IMR-90 (cell line): ENCODE measurements at regions not wholly inside any gene's neighbourhood (a gene's known extent, or its start where the extent isn't known, plus 50 kb on each side); places are given as distances from the start of the nearest gene placed in this dataset.

ENCODE experiments used
- ATAC-seq: fragments of 200-7000 bp; cut with Tn5 transposase; 2 replicates; pipeline ENCODE4 v1.9.1; 2020; ENCODE audit warnings: low read depth, mild to moderate bottlenecking, moderate library complexity
- BruUV-seq: library from RNA; stranded (reverse); fragments of 400-500 nt; replicated peaks from 2 replicates; lab custom pipeline; 2021; lab: Mats Ljungman, UMichigan
- CTCF ChIA-PET: fragments of 300-600 bp; formaldehyde crosslinking; extraction: SDS; loops from one replicate; lab custom pipeline; 2021; ENCODE audit warnings: antibody characterized with exemption; lab: Yijun Ruan, JAX
- POLR2A ChIA-PET: fragments of 300-600 bp; sonication (Branson Sonifier 250); formaldehyde crosslinking; loops from one replicate; lab custom pipeline; 2022; ENCODE audit warnings: antibody characterized with exemption; ENCODE audit not compliant: unreplicated experiment; lab: Charles Lee
- DNase-seq: peaks from one replicate; pipeline ENCODE4 v3.0.0; 2013
- H2AFZ ChIP-seq: replicated peaks from 2 replicates; pipeline ENCODE3; 2013; ENCODE audit warnings: low read length, mild to moderate bottlenecking; ENCODE audit not compliant: poor library complexity
- H2AK5ac ChIP-seq: 2 replicates; pipeline ENCODE4 v1.6.1; 2013; ENCODE audit warnings: low read depth, low read length, inconsistent platforms
- H2AK9ac ChIP-seq: replicated peaks from 2 replicates; pipeline ENCODE3; 2013; ENCODE audit warnings: mild to moderate bottlenecking, low read depth, low read length, moderate library complexity; ENCODE audit not compliant: poor library complexity
- H2BK120ac ChIP-seq: 2 replicates; pipeline ENCODE4 v1.6.1; 2013; ENCODE audit warnings: low read depth, low read length, inconsistent platforms
- H2BK15ac ChIP-seq: 3 replicates; pipeline ENCODE4 v1.6.1; 2013; ENCODE audit warnings: low read depth, low read length, inconsistent platforms
- H2BK20ac ChIP-seq: 2 replicates; pipeline ENCODE4 v1.6.1; 2013; ENCODE audit warnings: low read depth, mild to moderate bottlenecking, inconsistent platforms, low read length, moderate library complexity
- H2BK5ac ChIP-seq: 2 replicates; pipeline ENCODE4 v1.6.1; 2013; ENCODE audit warnings: mild to moderate bottlenecking, low read depth, low read length, inconsistent platforms; ENCODE audit not compliant: poor library complexity, severe bottlenecking
- H3K14ac ChIP-seq: replicated peaks from 2 replicates; pipeline ENCODE4 v1.6.1; 2013; ENCODE audit warnings: low read depth, low read length, inconsistent platforms
- H3K18ac ChIP-seq: 2 replicates; pipeline ENCODE4 v1.6.1; 2013; ENCODE audit warnings: low read depth, low read length, control low read depth
- H3K23ac ChIP-seq: 2 replicates; pipeline ENCODE4 v1.6.1; 2013; ENCODE audit warnings: low read depth, low read length, inconsistent platforms
- H3K27ac ChIP-seq: 2 replicates; pipeline ENCODE4 v1.5.1; 2013; ENCODE audit warnings: mild to moderate bottlenecking, control low read depth, low read length; ENCODE audit not compliant: insufficient read depth
- H3K27me3 ChIP-seq: 2 replicates; pipeline ENCODE4 v1.6.1; 2013; ENCODE audit warnings: low read length; ENCODE audit not compliant: control insufficient read depth, insufficient read depth
- H3K36me3 ChIP-seq: 2 replicates; pipeline ENCODE4 v1.6.1; 2013; ENCODE audit warnings: low read length, mixed read lengths; ENCODE audit not compliant: control insufficient read depth, insufficient read depth
- H3K4ac ChIP-seq: 2 replicates; pipeline ENCODE4 v1.6.1; 2013; ENCODE audit warnings: low read depth, low read length, inconsistent platforms
- H3K4me1 ChIP-seq: 2 replicates; pipeline ENCODE4 v1.6.1; 2013; ENCODE audit warnings: low read length, mixed read lengths; ENCODE audit not compliant: control insufficient read depth, insufficient read depth
- H3K4me2 ChIP-seq: 2 replicates; pipeline ENCODE4 v1.6.1; 2013; ENCODE audit warnings: low read depth, mild to moderate bottlenecking, control low read depth, low read length, moderate library complexity
- H3K4me3 ChIP-seq: 2 replicates; pipeline ENCODE4 v1.5.1; 2013; ENCODE audit warnings: low read depth, mild to moderate bottlenecking, control low read depth, low read length, moderate library complexity; ENCODE audit not compliant: insufficient read depth
- H3K56ac ChIP-seq: 2 replicates; pipeline ENCODE4 v1.6.1; 2013; ENCODE audit warnings: low read length, inconsistent platforms; ENCODE audit not compliant: insufficient read depth; ENCODE audit errors: extremely low read depth
- H3K79me1 ChIP-seq, 2 experiments: 2 replicates each; pipeline ENCODE4 v1.6.1; 2013; ENCODE audit warnings: low read length in 2 of 2, inconsistent platforms in 1 of 2, low read depth in 1 of 2
- H3K9ac ChIP-seq: 2 replicates; pipeline ENCODE4 v1.6.1; 2013; ENCODE audit warnings: low read depth, low read length, control low read depth
- H3K9me1 ChIP-seq: 2 replicates; pipeline ENCODE4 v1.6.1; 2013; ENCODE audit warnings: low read length, inconsistent platforms; ENCODE audit not compliant: insufficient read depth
- H3K9me3 ChIP-seq: 2 replicates; pipeline ENCODE4 v1.6.1; 2013; ENCODE audit warnings: low read length; ENCODE audit not compliant: control insufficient read depth, insufficient read depth
- H4K20me1 ChIP-seq: 2 replicates; pipeline ENCODE4 v1.6.1; 2013; ENCODE audit warnings: low read length, inconsistent platforms; ENCODE audit not compliant: insufficient read depth
- H4K5ac ChIP-seq: 2 replicates; pipeline ENCODE4 v1.6.1; 2013; ENCODE audit warnings: mild to moderate bottlenecking, low read depth, low read length, control low read depth
- H4K8ac ChIP-seq, 2 experiments: 2 replicates each; pipeline ENCODE4 v1.6.1; 2013; ENCODE audit warnings: low read depth in 2 of 2, low read length in 2 of 2, control low read depth in 1 of 2, inconsistent platforms in 1 of 2
- H4K91ac ChIP-seq: 2 replicates; pipeline ENCODE4 v1.6.1; 2013; ENCODE audit warnings: low read depth, low read length, inconsistent platforms; ENCODE audit not compliant: insufficient read depth
- BHLHE40 ChIP-seq: fragments of 150-350 bp; IDR thresholded peaks from 2 replicates; pipeline ENCODE4 v1.6.1; 2016; ENCODE audit warnings: mild to moderate bottlenecking, low read depth, low read length
- CEBPB ChIP-seq: IDR thresholded peaks from 2 replicates; pipeline ENCODE4 v1.6.1; 2012; ENCODE audit warnings: low read depth, low read length, improper control_type of control experiment
- CHD1 ChIP-seq: IDR thresholded peaks from 2 replicates; pipeline ENCODE4 v1.6.1; 2012; ENCODE audit warnings: low read depth, low read length, improper control_type of control experiment
- CTCF ChIP-seq: conservative IDR thresholded peaks from 2 replicates; pipeline ENCODE4 v1.5.1; 2012; ENCODE audit warnings: mild to moderate bottlenecking, low read depth, low read length, improper control_type of control experiment
- ELK1 ChIP-seq: fragments of 150-350 bp; IDR thresholded peaks from 2 replicates; pipeline ENCODE4 v1.6.1; 2016; ENCODE audit warnings: low read depth, mild to moderate bottlenecking, low read length, moderate library complexity, borderline replicate concordance
- FOS ChIP-seq: fragments of 150-350 bp; IDR thresholded peaks from 2 replicates; pipeline ENCODE4 v1.6.1; 2016; ENCODE audit warnings: low read depth, low read length
- MAFK ChIP-seq: IDR thresholded peaks from 2 replicates; pipeline ENCODE4 v1.6.1; 2012; ENCODE audit warnings: low read depth, low read length, improper control_type of control experiment
- MAZ ChIP-seq: IDR thresholded peaks from 2 replicates; pipeline ENCODE4 v1.6.1; 2012; ENCODE audit warnings: low read depth, mild to moderate bottlenecking, low read length, improper control_type of control experiment, moderate library complexity, borderline replicate concordance
- MXI1 ChIP-seq: IDR thresholded peaks from 2 replicates; pipeline ENCODE4 v1.6.1; 2012; ENCODE audit warnings: low read depth, mild to moderate bottlenecking, low read length, moderate library complexity, borderline replicate concordance
- NFE2L2 ChIP-seq: fragments of 150-350 bp; IDR thresholded peaks from 2 replicates; pipeline ENCODE4 v1.6.1; 2016; ENCODE audit warnings: low read depth, mild to moderate bottlenecking, low read length
- POLR2A ChIP-seq: IDR thresholded peaks from 2 replicates; pipeline ENCODE4 v1.6.1; 2012; ENCODE audit warnings: mild to moderate bottlenecking, low read depth, low read length
- RAD21 ChIP-seq: IDR thresholded peaks from 2 replicates; pipeline ENCODE4 v1.6.1; 2012; ENCODE audit warnings: low read length, improper control_type of control experiment
- RCOR1 ChIP-seq: IDR thresholded peaks from 2 replicates; pipeline ENCODE4 v1.6.1; 2012; ENCODE audit warnings: mild to moderate bottlenecking, low read length, improper control_type of control experiment; ENCODE audit not compliant: insufficient replicate concordance
- RFX5 ChIP-seq: IDR thresholded peaks from 2 replicates; pipeline ENCODE4 v1.8.0; 2012; ENCODE audit warnings: low read depth, mild to moderate bottlenecking, low read length, moderate library complexity
- SMC3 ChIP-seq: fragments of 150-350 bp; IDR thresholded peaks from 2 replicates; pipeline ENCODE4 v1.6.1; 2016; ENCODE audit warnings: low read depth, mild to moderate bottlenecking, antibody characterized with exemption, low read length, moderate library complexity
- WGBS, 2 experiments: methylation state at CpG; one replicate each; pipeline versions ENCODE4 v1.1.5 to v1.1.7; 2013; ENCODE audit warnings: missing lambda C conversion rate in 2 of 2; ENCODE audit not compliant: insufficient read length in 1 of 2; ENCODE audit errors: extremely low coverage in 2 of 2; 5-methylcytosine and 5-hydroxymethylcytosine counted together
- dilution Hi-C: fragments of 300-500 bp; cut with HindIII; formaldehyde crosslinking; loops from one replicate; pipeline ENCODE4 v1.14.3; 2018; ENCODE audit warnings: low sequenced_read_pairs; ENCODE audit not compliant: unreplicated experiment
- in situ Hi-C: fragments of 300-500 bp; cut with MboI; formaldehyde crosslinking; loops from 3 replicates; pipeline ENCODE4 v1.14.3; 2019; ENCODE audit warnings: low sequenced_read_pairs, inconsistent platforms, mixed read lengths
- intact Hi-C: fragments of 100-400 bp; cut with micrococcal nuclease; formaldehyde crosslinking; loops from 2 replicates; pipeline ENCODE4 v1.10.0; 2022
- TF ChIP-seq, protein P1 (sequence below): fragments of 150-350 bp; IDR thresholded peaks from 2 replicates; pipeline ENCODE4 v1.6.1; 2017; ENCODE audit warnings: mild to moderate bottlenecking, antibody characterized with exemption, low read length, low read depth

DNA sequence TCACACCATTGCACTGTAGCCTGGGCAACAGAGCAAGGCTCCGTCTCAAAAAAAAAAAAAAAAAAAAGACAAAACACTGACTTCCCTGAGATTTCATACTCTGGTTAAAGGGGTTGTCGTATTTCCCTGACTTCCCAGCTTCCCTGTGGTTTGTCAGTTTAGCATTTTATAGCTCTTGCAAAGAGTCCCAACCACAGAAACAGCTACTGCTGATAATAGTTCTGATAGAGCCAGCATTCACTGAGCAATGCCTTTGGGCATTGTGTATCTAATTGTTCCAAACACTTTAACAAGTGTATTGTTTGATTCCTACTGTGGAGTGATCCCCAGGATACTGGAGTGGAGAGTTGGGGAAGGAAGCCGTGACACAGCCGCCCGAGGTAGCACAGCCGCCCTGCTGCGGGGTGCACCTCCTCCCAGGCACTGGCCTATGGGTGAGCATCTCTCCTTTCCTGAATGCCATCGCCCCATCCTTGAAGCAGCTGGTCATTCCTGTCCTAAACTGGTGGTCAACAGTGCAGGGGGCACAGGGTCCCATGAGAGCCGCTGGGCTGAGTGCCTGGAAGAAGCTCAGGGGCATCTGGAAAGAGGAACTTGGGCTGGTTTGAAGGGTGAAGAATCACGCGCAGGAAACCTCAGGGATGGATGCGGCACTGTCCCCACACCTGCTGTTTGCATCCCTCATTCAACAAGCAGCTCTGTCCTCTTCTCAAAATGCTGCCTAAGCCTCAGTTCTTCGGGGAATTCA lies 81.0 kb upstream of the TMEM18 start:
- Histone ChIP-seq H3K23ac (no peak overlapping the region), H3K4me1 (no peaks in the 10 kb centered on the region), H3K9me3 (no peaks in the 10 kb centered on the region), H2AK9ac (no peak overlapping the region), H3K27me3 (no peaks in the 10 kb centered on the region), H3K27ac (no peak overlapping the region), H3K79me1 (no peaks in the 10 kb centered on the region), H2AK5ac (no peak overlapping the region), H2BK20ac (no peak overlapping the region), H2AFZ (no peak overlapping the region), H3K9ac (no peak overlapping the region), H4K91ac (no peak overlapping the region), H3K4me2 (no peak overlapping the region), H2BK15ac (no peak overlapping the region), H3K4ac (no peak overlapping the region), H3K4me3 (no peak overlapping the region), H3K9me1 (no peaks in the 10 kb centered on the region), H2BK120ac (no peak overlapping the region), H4K20me1 (no peaks in the 10 kb centered on the region), H2BK5ac (no peak overlapping the region), H4K5ac (no peak overlapping the region), H3K14ac (no peak overlapping the region), H3K56ac (no peak overlapping the region), H3K36me3 (no peaks in the 10 kb centered on the region), H4K8ac (no peak overlapping the region), H3K18ac (no peak overlapping the region)
- ChIA-PET CTCF (interaction anchor here (0.5 to 1.4 kb wide), 2 partner anchors 22 to 25 kb away, joined by 3 read pairs; no protein-coding TSS in a partner anchor), POLR2A (no interaction called here)
- no TSS peak for BruUV-seq
- in situ Hi-C loops (no loop called here), intact Hi-C loops (no loop called here), dilution Hi-C loops (no loop called here)
- ATAC-seq (no peak), DNase-seq (no peak)
- TF ChIP-seq RCOR1 (no peak), FOS (no peak), CEBPB (no peak), SMC3 (no peak), CTCF (no peak), CHD1 (no peak), POLR2A (no peak), MXI1 (no peak), RFX5 (no peak), NFE2L2 (no peak), RAD21 (no peak), MAFK (no peak), BHLHE40 (no peak), MAZ (no peak), ELK1 (no peak)
- TF ChIP-seq, protein P1, sequence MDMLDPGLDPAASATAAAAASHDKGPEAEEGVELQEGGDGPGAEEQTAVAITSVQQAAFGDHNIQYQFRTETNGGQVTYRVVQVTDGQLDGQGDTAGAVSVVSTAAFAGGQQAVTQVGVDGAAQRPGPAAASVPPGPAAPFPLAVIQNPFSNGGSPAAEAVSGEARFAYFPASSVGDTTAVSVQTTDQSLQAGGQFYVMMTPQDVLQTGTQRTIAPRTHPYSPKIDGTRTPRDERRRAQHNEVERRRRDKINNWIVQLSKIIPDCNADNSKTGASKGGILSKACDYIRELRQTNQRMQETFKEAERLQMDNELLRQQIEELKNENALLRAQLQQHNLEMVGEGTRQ: no peak
- WGBS, 2 experiments: no CpG with 5 or more reads among the region's 13 CpGs
